Neural cell (in vitro differentiated cells): ENCODE measurements at regions not wholly inside any gene's neighbourhood (a gene's known extent, or its start where the extent isn't known, plus 50 kb on each side); places are given as distances from the start of the nearest gene placed in this dataset.

Experiments
- H2AFZ ChIP-seq: fragments of 200-600, 300-800 bp; sonication (generic), shearing (Covaris generic); 2 replicates; pipeline ENCODE4 v1.6.0; 2014; ENCODE audit warnings: low read depth, mild to moderate bottlenecking, antibody characterized with exemption, low read length, moderate library complexity
- H3F3A ChIP-seq: fragments of 200-600 bp; shearing (Covaris generic); 2 replicates; pipeline ENCODE4 v1.6.1; 2016; ENCODE audit warnings: mild to moderate bottlenecking, moderate library complexity, mixed read lengths, antibody characterized with exemption, low read length; ENCODE audit not compliant: insufficient read depth, poor library complexity, severe bottlenecking
- H3K27ac ChIP-seq: fragments of 200-600, 300-800 bp; sonication (generic), shearing (Covaris generic); 2 replicates; pipeline ENCODE4 v1.5.1; 2014; ENCODE audit warnings: mild to moderate bottlenecking, low read length, moderate library complexity
- H3K27me3 ChIP-seq: fragments of 300-800, 200-600 bp; sonication (generic), shearing (Covaris generic); 2 replicates; pipeline ENCODE4 v1.6.0; 2014; ENCODE audit warnings: mild to moderate bottlenecking, low read depth, low read length, moderate library complexity; ENCODE audit not compliant: insufficient read depth
- H3K36me3 ChIP-seq: fragments of 300-800, 200-600 bp; sonication (generic), shearing (Covaris generic); 2 replicates; pipeline ENCODE4 v1.5.1; 2014; ENCODE audit warnings: mild to moderate bottlenecking, antibody characterized with exemption, low read length, moderate library complexity; ENCODE audit not compliant: insufficient read depth
- H3K4me2 ChIP-seq: fragments of 300-800, 200-600 bp; sonication (generic), shearing (Covaris generic); 2 replicates; pipeline ENCODE4 v1.6.0; 2014; ENCODE audit warnings: mild to moderate bottlenecking, low read length
- H3K4me3 ChIP-seq: fragments of 300-800, 200-600 bp; sonication (generic), shearing (Covaris generic); 2 replicates; pipeline ENCODE4 v1.5.1; 2014; ENCODE audit warnings: mild to moderate bottlenecking, low read length, moderate library complexity
- H3K79me2 ChIP-seq: fragments of 200-600 bp; shearing (Covaris generic); replicated peaks from 2 replicates; pipeline ENCODE4 v1.6.0; 2014; ENCODE audit warnings: mild to moderate bottlenecking, low read length, moderate library complexity; ENCODE audit not compliant: insufficient read depth
- H3K9ac ChIP-seq: fragments of 300-800, 200-600 bp; sonication (generic), shearing (Covaris generic); 2 replicates; pipeline ENCODE4 v1.6.1; 2016; ENCODE audit warnings: mild to moderate bottlenecking, low read length, mixed read lengths
- H3K9me2 ChIP-seq: fragments of 200-600 bp; shearing (Covaris generic); 2 replicates; pipeline ENCODE4 v1.6.1; 2016; ENCODE audit warnings: mild to moderate bottlenecking, low read length, mixed read lengths; ENCODE audit not compliant: insufficient read depth
- H3K9me3 ChIP-seq: fragments of 200-600, 300-800 bp; sonication (generic), shearing (Covaris generic); 2 replicates; pipeline ENCODE4 v1.6.1; 2016; ENCODE audit warnings: mild to moderate bottlenecking, mixed run types, low read length, moderate library complexity, mixed read lengths
- H4K20me1 ChIP-seq: fragments of 200-600 bp; shearing (Covaris generic); 2 replicates; pipeline ENCODE4 v1.6.1; 2016; ENCODE audit warnings: mild to moderate bottlenecking, mixed run types; ENCODE audit not compliant: insufficient read depth
- EP300 ChIP-seq: fragments of 450-650 bp; conservative IDR thresholded peaks from 2 replicates; pipeline ENCODE4 v1.6.1; 2014; ENCODE audit warnings: antibody characterized with exemption, mild to moderate bottlenecking, moderate library complexity; ENCODE audit not compliant: poor library complexity, severe bottlenecking
- EZH2 ChIP-seq: fragments of 200-600, 300-800 bp; shearing (Covaris generic), sonication (generic); IDR thresholded peaks from 2 replicates; pipeline ENCODE4 v1.6.1; 2014; ENCODE audit warnings: antibody characterized with exemption, low read length, borderline replicate concordance, mild to moderate bottlenecking; ENCODE audit not compliant: insufficient read depth, poor library complexity, severe bottlenecking
- MXI1 ChIP-seq: fragments of 450-650 bp; conservative IDR thresholded peaks from 2 replicates; pipeline ENCODE4 v1.6.1; 2014; ENCODE audit warnings: antibody characterized with exemption, mild to moderate bottlenecking; ENCODE audit not compliant: poor library complexity, severe bottlenecking
- POLR2AphosphoS5 ChIP-seq: IDR thresholded peaks from 2 replicates; pipeline ENCODE4 v1.6.1; 2012
- RAD21 ChIP-seq: fragments of 450-650 bp; conservative IDR thresholded peaks from 2 replicates; pipeline ENCODE4 v1.6.1; 2014; ENCODE audit warnings: antibody characterized with exemption, mild to moderate bottlenecking, moderate library complexity
- SMC3 ChIP-seq: fragments of 450-650 bp; conservative IDR thresholded peaks from 2 replicates; pipeline ENCODE4 v1.6.1; 2014; ENCODE audit warnings: antibody characterized with exemption, mild to moderate bottlenecking, moderate library complexity; ENCODE audit not compliant: poor library complexity
- TAF1 ChIP-seq: IDR thresholded peaks from 2 replicates; pipeline ENCODE4 v1.6.1; 2012; ENCODE audit warnings: low read depth
- TF ChIP-seq, protein P1 (sequence below): fragments of 450-650 bp; IDR thresholded peaks from 2 replicates; pipeline ENCODE4 v1.5.1; 2014; ENCODE audit warnings: antibody characterized with exemption, mild to moderate bottlenecking, moderate library complexity; ENCODE audit not compliant: poor library complexity, severe bottlenecking
- TF ChIP-seq, protein P2 (sequence below): IDR thresholded peaks from 2 replicates; pipeline ENCODE4 v1.6.1; 2012; ENCODE audit warnings: borderline replicate concordance

DNA sequence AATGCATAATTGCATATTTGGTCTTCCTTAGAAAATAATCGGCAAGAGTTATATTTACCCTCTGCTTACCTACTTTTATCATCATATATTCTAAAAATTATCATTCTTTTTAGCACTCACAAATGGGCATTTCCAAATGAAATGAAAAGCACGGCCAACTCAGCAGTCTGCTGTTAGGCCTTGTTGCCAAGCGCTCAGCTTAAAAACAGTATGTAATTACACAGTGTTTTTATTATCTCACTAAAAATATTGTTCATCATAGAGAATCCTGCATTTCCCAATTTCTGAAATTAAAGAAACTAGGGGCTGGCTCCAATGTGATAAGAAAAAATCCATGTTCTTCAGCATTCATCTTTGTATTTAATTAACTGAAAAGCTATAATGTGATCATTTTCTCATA lies 391.7 kb upstream of the ADARB2 start:
- Histone ChIP-seq H2AFZ (no peak overlapping the region), H4K20me1 (no peaks in the 10 kb centered on the region), H3K36me3 (no peaks in the 10 kb centered on the region), H3F3A (no peaks in the 10 kb centered on the region), H3K9me3 (peaks cover 4% of the 10 kb centered on the region), H3K4me3 (no peak overlapping the region), H3K9me2 (no peaks in the 10 kb centered on the region), H3K27ac (no peak overlapping the region), H3K4me2 (no peak overlapping the region), H3K27me3 (no peaks in the 10 kb centered on the region), H3K79me2 (no peaks in the 10 kb centered on the region), H3K9ac (no peak overlapping the region)
- no peak for TF ChIP-seq RAD21
- no peak for TF ChIP-seq POLR2AphosphoS5
- TF ChIP-seq EP300, result no peak
- TF ChIP-seq, protein P1, sequence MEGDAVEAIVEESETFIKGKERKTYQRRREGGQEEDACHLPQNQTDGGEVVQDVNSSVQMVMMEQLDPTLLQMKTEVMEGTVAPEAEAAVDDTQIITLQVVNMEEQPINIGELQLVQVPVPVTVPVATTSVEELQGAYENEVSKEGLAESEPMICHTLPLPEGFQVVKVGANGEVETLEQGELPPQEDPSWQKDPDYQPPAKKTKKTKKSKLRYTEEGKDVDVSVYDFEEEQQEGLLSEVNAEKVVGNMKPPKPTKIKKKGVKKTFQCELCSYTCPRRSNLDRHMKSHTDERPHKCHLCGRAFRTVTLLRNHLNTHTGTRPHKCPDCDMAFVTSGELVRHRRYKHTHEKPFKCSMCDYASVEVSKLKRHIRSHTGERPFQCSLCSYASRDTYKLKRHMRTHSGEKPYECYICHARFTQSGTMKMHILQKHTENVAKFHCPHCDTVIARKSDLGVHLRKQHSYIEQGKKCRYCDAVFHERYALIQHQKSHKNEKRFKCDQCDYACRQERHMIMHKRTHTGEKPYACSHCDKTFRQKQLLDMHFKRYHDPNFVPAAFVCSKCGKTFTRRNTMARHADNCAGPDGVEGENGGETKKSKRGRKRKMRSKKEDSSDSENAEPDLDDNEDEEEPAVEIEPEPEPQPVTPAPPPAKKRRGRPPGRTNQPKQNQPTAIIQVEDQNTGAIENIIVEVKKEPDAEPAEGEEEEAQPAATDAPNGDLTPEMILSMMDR, result no peak
- no peak for TF ChIP-seq EZH2
- TF ChIP-seq TAF1, result no peak
- no peak for TF ChIP-seq MXI1
- TF ChIP-seq SMC3, result no peak
- TF ChIP-seq, protein P2, sequence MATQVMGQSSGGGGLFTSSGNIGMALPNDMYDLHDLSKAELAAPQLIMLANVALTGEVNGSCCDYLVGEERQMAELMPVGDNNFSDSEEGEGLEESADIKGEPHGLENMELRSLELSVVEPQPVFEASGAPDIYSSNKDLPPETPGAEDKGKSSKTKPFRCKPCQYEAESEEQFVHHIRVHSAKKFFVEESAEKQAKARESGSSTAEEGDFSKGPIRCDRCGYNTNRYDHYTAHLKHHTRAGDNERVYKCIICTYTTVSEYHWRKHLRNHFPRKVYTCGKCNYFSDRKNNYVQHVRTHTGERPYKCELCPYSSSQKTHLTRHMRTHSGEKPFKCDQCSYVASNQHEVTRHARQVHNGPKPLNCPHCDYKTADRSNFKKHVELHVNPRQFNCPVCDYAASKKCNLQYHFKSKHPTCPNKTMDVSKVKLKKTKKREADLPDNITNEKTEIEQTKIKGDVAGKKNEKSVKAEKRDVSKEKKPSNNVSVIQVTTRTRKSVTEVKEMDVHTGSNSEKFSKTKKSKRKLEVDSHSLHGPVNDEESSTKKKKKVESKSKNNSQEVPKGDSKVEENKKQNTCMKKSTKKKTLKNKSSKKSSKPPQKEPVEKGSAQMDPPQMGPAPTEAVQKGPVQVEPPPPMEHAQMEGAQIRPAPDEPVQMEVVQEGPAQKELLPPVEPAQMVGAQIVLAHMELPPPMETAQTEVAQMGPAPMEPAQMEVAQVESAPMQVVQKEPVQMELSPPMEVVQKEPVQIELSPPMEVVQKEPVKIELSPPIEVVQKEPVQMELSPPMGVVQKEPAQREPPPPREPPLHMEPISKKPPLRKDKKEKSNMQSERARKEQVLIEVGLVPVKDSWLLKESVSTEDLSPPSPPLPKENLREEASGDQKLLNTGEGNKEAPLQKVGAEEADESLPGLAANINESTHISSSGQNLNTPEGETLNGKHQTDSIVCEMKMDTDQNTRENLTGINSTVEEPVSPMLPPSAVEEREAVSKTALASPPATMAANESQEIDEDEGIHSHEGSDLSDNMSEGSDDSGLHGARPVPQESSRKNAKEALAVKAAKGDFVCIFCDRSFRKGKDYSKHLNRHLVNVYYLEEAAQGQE, result no peak

DNA sequence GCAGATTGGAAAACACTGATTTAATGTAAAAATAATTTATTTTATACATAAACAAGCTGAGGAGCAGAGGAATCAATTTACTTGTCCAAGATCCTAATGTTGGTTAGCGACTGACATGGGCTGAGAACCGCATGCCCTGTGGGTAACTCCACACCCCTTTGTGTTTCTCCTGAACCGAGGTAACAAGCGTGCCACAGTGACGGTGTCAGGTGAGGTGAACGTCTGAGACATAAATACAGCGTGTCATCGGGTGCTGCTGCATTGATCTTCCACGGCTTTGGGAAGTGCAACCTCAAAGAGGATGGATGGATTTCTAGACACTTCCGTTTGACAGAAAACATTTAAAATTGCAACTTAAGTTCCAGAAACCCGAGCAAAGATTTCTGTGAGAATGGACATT lies 386.8 kb upstream of the ADARB2 start:
- Histone ChIP-seq H3K4me2 (no peak overlapping the region), H3K9me2 (no peaks in the 10 kb centered on the region), H3K36me3 (no peaks in the 10 kb centered on the region), H2AFZ (no peak overlapping the region), H4K20me1 (no peaks in the 10 kb centered on the region), H3K4me3 (no peak overlapping the region), H3K9ac (no peak overlapping the region), H3K79me2 (no peaks in the 10 kb centered on the region), H3K27ac (no peak overlapping the region), H3K9me3 (no peaks in the 10 kb centered on the region), H3F3A (no peaks in the 10 kb centered on the region), H3K27me3 (no peaks in the 10 kb centered on the region)
- TF ChIP-seq MXI1 (no peak), SMC3 (no peak), POLR2AphosphoS5 (no peak)
- TF ChIP-seq, protein P1, result no peak
